Tibial nerve (tissue), 4 donors: ENCODE measurements at regions not wholly inside any gene's neighbourhood (a gene's known extent, or its start where the extent isn't known, plus 50 kb on each side); places are given as distances from the start of the nearest gene placed in this dataset.

Experiments used
- EP300 ChIP-seq, 2 donors: sonication (generic); formaldehyde crosslinking; IDR thresholded peaks; one replicate each; pipeline ENCODE4 v1.6.1; 2017; ENCODE audit warnings: antibody characterized with exemption in 2 of 2, mild to moderate bottlenecking in 1 of 2
- POLR2A ChIP-seq, 2 donors: fragments of 450-650 bp; IDR thresholded peaks; one replicate each; pipeline ENCODE4 v1.6.1; 2017; ENCODE audit warnings: antibody characterized with exemption in 2 of 2, mild to moderate bottlenecking in 2 of 2, moderate library complexity in 2 of 2
- TF ChIP-seq, protein P1 (sequence below), 5 experiments: fragments of 200-600 bp in 3 of 5; fragments of 450-650 bp in 2 of 5; sonication (generic) in 3 of 5; IDR thresholded peaks; one replicate each; pipeline ENCODE4 v1.5.1; 2016 to 2019; ENCODE audit warnings: antibody characterized with exemption in 5 of 5, mild to moderate bottlenecking in 3 of 5, moderate library complexity in 2 of 5

DNA sequence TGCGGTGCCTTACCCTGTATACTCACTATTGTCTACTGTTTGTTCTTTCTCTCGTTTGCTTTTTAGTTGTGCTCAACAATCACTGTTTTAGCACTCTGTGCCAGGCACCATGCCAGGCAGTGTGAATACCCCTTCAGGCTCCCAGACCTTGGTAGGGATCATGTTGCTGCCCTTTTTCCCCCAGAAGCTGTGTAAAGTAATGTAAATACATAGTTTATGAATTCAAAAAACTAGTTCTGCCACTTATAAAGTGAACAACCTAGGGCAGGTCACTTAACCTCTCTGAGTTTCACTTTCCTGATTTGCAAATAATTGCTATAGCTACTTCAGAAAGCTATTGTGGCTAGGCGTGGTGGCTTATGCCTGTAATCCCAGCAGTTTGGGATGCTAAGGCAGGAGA lies 81.0 kb upstream of the CTSC start:
- TF ChIP-seq POLR2A (IDR thresholded peaks at IDR 0.05), result no peak
- TF ChIP-seq, protein P1, sequence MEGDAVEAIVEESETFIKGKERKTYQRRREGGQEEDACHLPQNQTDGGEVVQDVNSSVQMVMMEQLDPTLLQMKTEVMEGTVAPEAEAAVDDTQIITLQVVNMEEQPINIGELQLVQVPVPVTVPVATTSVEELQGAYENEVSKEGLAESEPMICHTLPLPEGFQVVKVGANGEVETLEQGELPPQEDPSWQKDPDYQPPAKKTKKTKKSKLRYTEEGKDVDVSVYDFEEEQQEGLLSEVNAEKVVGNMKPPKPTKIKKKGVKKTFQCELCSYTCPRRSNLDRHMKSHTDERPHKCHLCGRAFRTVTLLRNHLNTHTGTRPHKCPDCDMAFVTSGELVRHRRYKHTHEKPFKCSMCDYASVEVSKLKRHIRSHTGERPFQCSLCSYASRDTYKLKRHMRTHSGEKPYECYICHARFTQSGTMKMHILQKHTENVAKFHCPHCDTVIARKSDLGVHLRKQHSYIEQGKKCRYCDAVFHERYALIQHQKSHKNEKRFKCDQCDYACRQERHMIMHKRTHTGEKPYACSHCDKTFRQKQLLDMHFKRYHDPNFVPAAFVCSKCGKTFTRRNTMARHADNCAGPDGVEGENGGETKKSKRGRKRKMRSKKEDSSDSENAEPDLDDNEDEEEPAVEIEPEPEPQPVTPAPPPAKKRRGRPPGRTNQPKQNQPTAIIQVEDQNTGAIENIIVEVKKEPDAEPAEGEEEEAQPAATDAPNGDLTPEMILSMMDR (IDR thresholded peaks at IDR 0.05), result no peak
- no peak for TF ChIP-seq EP300 (IDR thresholded peaks at IDR 0.05)
